Testis (tissue), 2 donors: ENCODE measurements at regions not wholly inside any gene's neighbourhood (a gene's known extent, or its start where the extent isn't known, plus 50 kb on each side); places are given as distances from the start of the nearest gene placed in this dataset.

ENCODE experiments used
- DNase-seq: peaks from one replicate; pipeline ENCODE4 v3.0.0-alpha.2; 2019
- H3K27ac ChIP-seq, 2 donors: fragments of 200-600 bp; sonication (generic); one replicate each; pipeline ENCODE4 v1.5.1; 2019
- H3K27me3 ChIP-seq: fragments of 200-600 bp; sonication (generic); one replicate; pipeline ENCODE4 v1.5.1; 2019
- H3K36me3 ChIP-seq: fragments of 200-600 bp; sonication (generic); one replicate; pipeline ENCODE4 v1.5.1; 2017; ENCODE audit warnings: low read depth; ENCODE audit errors: missing control alignments
- H3K4me1 ChIP-seq: fragments of 200-600 bp; sonication (generic); one replicate; pipeline ENCODE4 v1.5.1; 2019
- H3K4me3 ChIP-seq, 2 donors: fragments of 200-600 bp; sonication (generic); one replicate each; pipeline ENCODE4 v1.5.1; 2017 to 2019
- H3K9me3 ChIP-seq: fragments of 200-600 bp; sonication (generic); one replicate; pipeline ENCODE4 v1.5.1; 2017
- POLR2A ChIP-seq: fragments of 450-650 bp; IDR thresholded peaks from one replicate; pipeline ENCODE4 v1.6.1; 2017; ENCODE audit warnings: antibody characterized with exemption, mild to moderate bottlenecking, moderate library complexity
- WGBS, 2 donors: methylation state at CpG; one replicate each; pipeline ENCODE4 v1.1.5; 2018; 5-methylcytosine and 5-hydroxymethylcytosine counted together
- intact Hi-C: fragments of 100-400 bp; cut with DNase I; formaldehyde crosslinking; loops from one replicate; pipeline ENCODE4 v1.15.1; 2023; ENCODE audit warnings: low total_unique reads
- TF ChIP-seq, protein P1 (sequence below), 3 experiments: fragments of 450-650 bp in 2 of 3; fragments of 200-600 bp in 1 of 3; sonication (generic) in 1 of 3; IDR thresholded peaks; one replicate each; pipeline ENCODE4 v1.5.1; 2016 to 2019; ENCODE audit warnings: antibody characterized with exemption in 3 of 3, mild to moderate bottlenecking in 2 of 3, moderate library complexity in 1 of 3

DNA sequence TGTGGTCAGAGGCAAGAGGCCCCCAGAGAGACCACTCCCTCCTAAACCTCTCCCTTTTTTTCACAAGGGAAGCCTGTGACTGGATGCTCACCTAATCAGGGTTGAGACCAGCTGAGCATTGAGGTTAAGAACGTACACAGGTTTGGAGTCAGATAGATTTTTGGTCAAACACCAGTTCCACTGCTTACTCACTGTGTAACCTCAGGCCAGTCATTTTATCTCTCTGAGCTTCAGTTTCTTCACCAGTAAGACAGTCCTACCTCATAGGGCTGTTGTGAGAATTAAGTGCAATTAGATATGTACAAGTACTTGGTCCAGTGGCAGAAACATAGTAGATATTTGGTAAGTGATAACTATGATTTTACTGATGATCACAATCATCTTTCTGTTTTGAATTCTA lies 256.8 kb downstream of the CDK5RAP2 start:
- intact Hi-C loops: no loop called here
- H3K27me3 ChIP-seq: no peaks in the 10 kb centered on the region
- H3K4me3 ChIP-seq: no peak overlapping the region
- no peak for DNase-seq
- H3K27ac ChIP-seq: no peak overlapping the region
- H3K9me3 ChIP-seq: no peaks in the 10 kb centered on the region
- WGBS, 2 donors: 72 to 100% methylated on average over 1 of the region's 1 CpG
- H3K4me1 ChIP-seq: no peaks in the 10 kb centered on the region
- no peaks in the 10 kb centered on the region for H3K36me3 ChIP-seq
- TF ChIP-seq, protein P1, sequence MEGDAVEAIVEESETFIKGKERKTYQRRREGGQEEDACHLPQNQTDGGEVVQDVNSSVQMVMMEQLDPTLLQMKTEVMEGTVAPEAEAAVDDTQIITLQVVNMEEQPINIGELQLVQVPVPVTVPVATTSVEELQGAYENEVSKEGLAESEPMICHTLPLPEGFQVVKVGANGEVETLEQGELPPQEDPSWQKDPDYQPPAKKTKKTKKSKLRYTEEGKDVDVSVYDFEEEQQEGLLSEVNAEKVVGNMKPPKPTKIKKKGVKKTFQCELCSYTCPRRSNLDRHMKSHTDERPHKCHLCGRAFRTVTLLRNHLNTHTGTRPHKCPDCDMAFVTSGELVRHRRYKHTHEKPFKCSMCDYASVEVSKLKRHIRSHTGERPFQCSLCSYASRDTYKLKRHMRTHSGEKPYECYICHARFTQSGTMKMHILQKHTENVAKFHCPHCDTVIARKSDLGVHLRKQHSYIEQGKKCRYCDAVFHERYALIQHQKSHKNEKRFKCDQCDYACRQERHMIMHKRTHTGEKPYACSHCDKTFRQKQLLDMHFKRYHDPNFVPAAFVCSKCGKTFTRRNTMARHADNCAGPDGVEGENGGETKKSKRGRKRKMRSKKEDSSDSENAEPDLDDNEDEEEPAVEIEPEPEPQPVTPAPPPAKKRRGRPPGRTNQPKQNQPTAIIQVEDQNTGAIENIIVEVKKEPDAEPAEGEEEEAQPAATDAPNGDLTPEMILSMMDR (IDR thresholded peaks at IDR 0.05): no peak
- TF ChIP-seq POLR2A: no peak

DNA sequence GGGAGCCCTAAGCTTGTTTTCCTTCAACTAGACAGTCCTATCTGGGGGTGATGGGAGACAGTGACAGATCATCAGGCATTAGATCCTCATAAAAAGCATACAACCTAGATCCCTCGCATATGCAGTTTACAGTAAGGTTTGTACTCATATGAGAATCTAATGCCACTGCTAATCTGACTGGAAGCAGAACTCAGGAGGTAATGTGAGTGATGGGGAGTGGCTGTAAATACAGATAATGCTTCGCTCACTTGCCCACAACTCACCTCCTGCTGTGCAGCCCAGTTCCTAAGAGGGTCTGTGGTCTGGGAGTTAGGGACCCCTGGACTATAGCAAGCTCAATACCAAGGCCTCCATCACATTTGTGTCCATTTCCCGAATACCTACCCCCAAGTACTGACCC lies 260.5 kb downstream of the CDK5RAP2 start:
- Histone ChIP-seq H3K27me3 (no peaks in the 10 kb centered on the region), H3K36me3 (no peaks in the 10 kb centered on the region), H3K4me1 (no peaks in the 10 kb centered on the region), H3K27ac (no peak overlapping the region), H3K9me3 (no peaks in the 10 kb centered on the region), H3K4me3 (no peak overlapping the region)
- intact Hi-C loops: no loop called here
- 87 to 98% methylated on average over 3 of the region's 3 CpGs for WGBS, 2 donors
- TF ChIP-seq, protein P1 (IDR thresholded peaks at IDR 0.05): no peak
- no peak for TF ChIP-seq POLR2A
- no peak for DNase-seq

DNA sequence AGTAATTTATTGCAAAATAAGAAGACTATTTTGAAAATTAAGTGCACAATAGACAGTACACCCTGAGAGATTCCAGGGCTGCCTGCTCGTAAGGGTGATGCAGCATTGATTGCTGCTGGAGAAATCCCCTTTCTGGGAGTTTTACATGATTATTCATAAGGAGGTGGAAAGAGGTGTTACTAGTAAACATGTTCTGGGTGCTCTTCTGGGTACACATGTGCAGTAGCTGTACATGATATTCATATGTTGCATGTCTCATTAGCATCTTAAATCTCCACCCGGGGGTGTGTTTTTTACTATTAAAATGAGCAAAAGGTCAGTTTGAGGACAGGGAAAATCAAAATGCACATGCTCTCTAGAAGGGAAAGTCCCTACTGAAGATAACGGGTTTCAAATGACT lies 264.8 kb downstream of the CDK5RAP2 start:
- Histone ChIP-seq H3K9me3 (no peaks in the 10 kb centered on the region), H3K4me3 (no peak overlapping the region), H3K27ac (no peak overlapping the region), H3K4me1 (no peaks in the 10 kb centered on the region), H3K27me3 (no peaks in the 10 kb centered on the region), H3K36me3 (no peaks in the 10 kb centered on the region)
- intact Hi-C loops: no loop called here
- TF ChIP-seq POLR2A: no peak
- TF ChIP-seq, protein P1 (IDR thresholded peaks at IDR 0.05): no peak
- WGBS, 2 donors: 72 to 80% methylated on average over 3 of the region's 3 CpGs
- DNase-seq: no peak

DNA sequence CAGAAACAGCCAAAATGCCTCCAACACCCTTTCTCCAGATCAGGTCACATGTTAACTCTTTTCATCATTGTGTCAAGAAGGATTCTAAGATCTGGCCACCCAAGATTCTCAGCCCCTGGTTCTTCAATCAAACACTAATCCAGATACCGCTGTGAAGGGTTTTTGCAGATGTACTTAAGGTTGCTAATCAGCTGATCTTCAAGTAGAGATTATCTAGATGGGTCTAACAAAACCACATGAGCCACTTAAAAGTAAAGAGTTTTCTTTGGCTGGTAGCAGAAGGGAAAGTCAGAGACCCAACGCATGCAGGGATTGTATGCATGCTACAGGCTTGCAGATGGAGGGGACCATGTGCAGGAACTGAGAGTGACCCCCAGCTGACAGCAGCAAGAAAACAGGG lies 267.9 kb downstream of the CDK5RAP2 start:
- DNase-seq: no peak
- intact Hi-C loops: no loop called here
- TF ChIP-seq POLR2A: no peak
- TF ChIP-seq, protein P1 (IDR thresholded peaks at IDR 0.05): no peak
- no peak overlapping the region for H3K4me3 ChIP-seq
- no peak overlapping the region for H3K27ac ChIP-seq
- H3K4me1 ChIP-seq: no peaks in the 10 kb centered on the region
- H3K36me3 ChIP-seq: no peaks in the 10 kb centered on the region
- H3K27me3 ChIP-seq: no peaks in the 10 kb centered on the region
- WGBS, 2 donors: 96 to 97% methylated on average over 2 of the region's 2 CpGs
- no peaks in the 10 kb centered on the region for H3K9me3 ChIP-seq

DNA sequence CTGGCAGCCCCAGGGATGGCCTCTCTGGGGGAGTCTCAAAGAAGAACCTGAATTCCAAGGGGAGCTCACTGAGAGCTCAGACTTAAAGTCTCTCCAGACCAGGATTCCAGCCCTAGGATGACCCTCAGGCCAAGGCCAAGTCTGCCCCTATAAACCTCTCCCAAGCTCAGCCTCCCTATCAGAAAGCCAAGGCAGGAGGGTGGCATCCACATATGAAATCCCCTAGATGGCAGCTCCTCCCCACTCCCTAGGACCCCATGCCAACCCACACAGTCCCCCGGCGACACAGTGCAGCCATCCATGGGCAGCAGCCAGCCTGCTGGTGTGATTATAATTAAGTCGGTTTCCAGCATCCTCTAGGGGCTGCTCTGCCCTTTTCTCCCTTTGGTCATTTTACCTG lies 269.9 kb downstream of the CDK5RAP2 start:
- no peak for DNase-seq
- no peaks in the 10 kb centered on the region for H3K9me3 ChIP-seq
- H3K4me3 ChIP-seq: no peak overlapping the region
- no peaks in the 10 kb centered on the region for H3K36me3 ChIP-seq
- H3K4me1 ChIP-seq: no peaks in the 10 kb centered on the region
- TF ChIP-seq, protein P1 (IDR thresholded peaks at IDR 0.05): no peak
- TF ChIP-seq POLR2A: no peak
- no peak overlapping the region for H3K27ac ChIP-seq
- H3K27me3 ChIP-seq: no peaks in the 10 kb centered on the region
- intact Hi-C loops: no loop called here
- WGBS, 2 donors: 86 to 90% methylated on average over 3 of the region's 3 CpGs
